Upper lobe of left lung (tissue), 4 donors: ENCODE measurements at regions not wholly inside any gene's neighbourhood (a gene's known extent, or its start where the extent isn't known, plus 50 kb on each side); places are given as distances from the start of the nearest gene placed in this dataset.
"Not testable (repeated sequence)": the region's sequence is repeated elsewhere in the genome, so short reads cannot be mapped to it uniquely, and the experiment has no call there.

Experiments
- CTCF ChIP-seq, 6 experiments: fragments of 450-650 bp in 4 of 6; fragments of 200-600 bp in 2 of 6; sonication (generic) in 2 of 6; IDR thresholded peaks; one replicate each; pipeline ENCODE4 v1.5.1; 2016 to 2019; ENCODE audit warnings: antibody characterized with exemption in 6 of 6
- EP300 ChIP-seq, 4 donors: sonication (generic); formaldehyde crosslinking; IDR thresholded peaks; one replicate each; pipeline ENCODE4 v1.5.1; 2017; ENCODE audit warnings: antibody characterized with exemption in 4 of 4, control low read depth in 2 of 4
- POLR2A ChIP-seq, 4 donors: fragments of 450-650 bp; IDR thresholded peaks; one replicate each; pipeline ENCODE4 v1.5.1; 2016 to 2017; ENCODE audit warnings: antibody characterized with exemption in 4 of 4, mild to moderate bottlenecking in 2 of 4

- TF ChIP-seq CTCF, POLR2A, EP300 (IDR thresholded peaks at IDR 0.05): not testable (repeated sequence)
These were observed 125.8 kb downstream of the KLHL28 start for GRCh38 chr14:44835928-44836327.
